DMS153 (cell line): ENCODE measurements at regions not wholly inside any gene's neighbourhood (a gene's known extent, or its start where the extent isn't known, plus 50 kb on each side); places are given as distances from the start of the nearest gene placed in this dataset.
"Not testable (repeated sequence)": the region's sequence is repeated elsewhere in the genome, so short reads cannot be mapped to it uniquely, and the experiment has no call there.

Source experiments
- DNase-seq: peaks from one replicate; lab custom pipeline; 2025; lab: John Stamatoyannopoulos, UW

DNA sequence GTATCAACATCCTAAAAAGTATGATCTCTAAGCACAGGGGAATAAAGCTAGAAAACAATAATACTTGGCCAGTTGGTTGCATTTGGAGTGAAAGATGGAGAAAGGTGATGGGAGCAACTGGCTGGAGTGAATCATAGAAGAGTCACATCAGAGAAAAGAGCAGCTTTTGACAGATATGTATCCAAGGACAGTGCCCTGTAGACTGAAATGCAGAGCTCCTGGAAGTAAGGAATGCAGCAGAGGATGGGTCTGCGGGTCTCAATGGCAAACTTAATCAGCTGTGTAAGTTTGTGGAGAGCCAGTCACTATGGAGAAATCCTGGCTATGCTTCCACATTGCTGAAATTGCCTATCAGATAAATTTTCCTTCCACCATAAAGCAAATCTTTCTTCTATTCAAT is 218.1 kb upstream of the PRNP start:
- DNase-seq: no peak

GRCh38 chr20:4465855-4466545 is 216.9 kb upstream of the ADRA1D start:
- DNase-seq: no peak

GRCh38 chr20:4465212-4465611 is 216.1 kb upstream of the ADRA1D start:
- DNase-seq: no peak

GRCh38 chr20:4462801-4463200 is 213.7 kb upstream of the ADRA1D start:
- DNase-seq: not testable (repeated sequence)

DNA sequence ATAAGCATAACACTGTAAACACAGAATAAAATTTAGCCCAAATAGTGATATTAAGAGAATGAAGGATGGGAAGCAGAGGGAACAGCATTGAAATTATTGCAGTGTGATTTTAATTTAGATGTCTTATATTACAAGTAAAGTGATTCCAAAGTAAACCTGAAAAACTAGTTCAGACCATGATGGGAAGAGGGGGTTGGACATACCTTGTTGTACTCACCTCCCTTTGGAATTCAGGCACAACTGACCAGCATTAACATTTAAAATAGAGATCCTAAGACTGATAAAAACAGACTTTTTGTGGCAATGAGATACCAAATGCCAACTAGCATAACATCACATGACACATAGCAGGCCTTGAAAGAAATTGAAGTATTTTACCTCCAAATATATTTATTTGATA is 210.0 kb upstream of the ADRA1D start:
- no peak for DNase-seq

DNA sequence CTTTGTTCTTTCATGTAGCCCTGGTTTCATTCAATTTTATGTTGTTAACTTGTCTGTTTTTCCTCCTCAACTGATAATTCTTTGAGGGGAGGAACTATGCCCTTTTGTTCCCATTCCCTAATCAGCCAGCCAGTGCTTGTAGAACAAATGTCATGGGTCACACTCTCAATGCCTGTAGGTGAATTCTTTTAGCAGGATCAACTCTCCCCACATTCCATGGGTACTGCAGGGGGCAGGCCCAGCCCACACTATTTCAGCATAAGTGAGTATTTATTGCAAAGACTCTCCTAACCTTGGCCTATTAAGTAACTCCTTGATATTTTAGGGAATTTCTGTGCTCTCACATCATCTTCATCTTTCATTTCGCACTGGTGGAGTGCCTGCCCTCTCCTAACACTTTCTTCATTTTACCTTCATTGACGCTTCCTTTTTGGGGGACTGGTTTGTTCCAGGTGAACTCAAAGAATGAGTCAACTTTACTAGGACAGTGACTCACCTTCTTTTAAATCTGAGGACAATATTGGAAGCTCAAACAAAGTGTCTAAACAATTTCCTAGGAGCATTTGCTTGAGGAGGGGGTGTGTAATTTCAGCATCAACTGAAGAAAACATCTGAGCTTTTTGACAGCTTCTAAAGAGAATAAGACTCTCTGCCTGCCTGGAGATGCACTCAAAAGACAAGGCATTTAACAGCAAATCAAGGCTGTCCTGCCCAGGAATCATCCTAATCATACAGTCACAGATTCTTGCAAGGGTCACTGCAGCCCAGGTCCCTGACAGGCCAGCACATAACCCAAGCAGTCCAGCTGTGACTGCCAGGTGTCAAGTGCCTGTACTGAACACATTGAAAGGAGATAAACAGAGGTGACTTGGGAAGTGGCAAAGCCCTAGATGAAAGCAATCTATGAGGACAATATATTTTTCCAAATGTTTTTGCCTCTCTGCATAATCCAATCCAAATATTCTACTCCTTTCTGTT is 208.8 kb upstream of the ADRA1D start:
- no peak for DNase-seq

GRCh38 chr20:4455996-4456395 is 206.9 kb upstream of the ADRA1D start:
- no peak for DNase-seq

DNA sequence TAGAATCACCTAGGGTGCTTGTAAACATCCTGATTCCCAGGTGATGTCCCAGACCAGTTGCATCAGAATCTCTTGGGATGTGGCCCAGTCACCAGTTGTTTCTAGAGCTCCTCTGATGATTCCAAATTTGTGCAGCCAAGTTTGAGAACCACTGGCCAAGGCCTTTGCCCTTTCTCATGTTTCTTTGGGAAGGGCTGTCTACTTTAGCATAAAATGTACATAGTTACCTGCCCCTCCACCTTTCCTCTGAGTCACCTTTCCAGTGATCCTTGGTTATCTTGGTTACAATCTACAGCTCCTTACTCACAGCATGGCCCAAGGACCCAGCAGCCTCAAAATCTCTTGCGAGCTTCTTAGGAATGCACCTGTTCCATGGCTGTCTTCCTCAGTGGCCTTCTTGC is 206.2 kb upstream of the ADRA1D start:
- DNase-seq: no peak

- DNase-seq: no peak
Observed at GRCh38 chr20:4454111-4454510, 205.0 kb upstream of the ADRA1D start.

GRCh38 chr20:4453359-4453758 is 204.3 kb upstream of the ADRA1D start:
- no peak for DNase-seq

GRCh38 chr20:4451487-4452081 is 202.5 kb upstream of the ADRA1D start:
- DNase-seq: no peak

DNA sequence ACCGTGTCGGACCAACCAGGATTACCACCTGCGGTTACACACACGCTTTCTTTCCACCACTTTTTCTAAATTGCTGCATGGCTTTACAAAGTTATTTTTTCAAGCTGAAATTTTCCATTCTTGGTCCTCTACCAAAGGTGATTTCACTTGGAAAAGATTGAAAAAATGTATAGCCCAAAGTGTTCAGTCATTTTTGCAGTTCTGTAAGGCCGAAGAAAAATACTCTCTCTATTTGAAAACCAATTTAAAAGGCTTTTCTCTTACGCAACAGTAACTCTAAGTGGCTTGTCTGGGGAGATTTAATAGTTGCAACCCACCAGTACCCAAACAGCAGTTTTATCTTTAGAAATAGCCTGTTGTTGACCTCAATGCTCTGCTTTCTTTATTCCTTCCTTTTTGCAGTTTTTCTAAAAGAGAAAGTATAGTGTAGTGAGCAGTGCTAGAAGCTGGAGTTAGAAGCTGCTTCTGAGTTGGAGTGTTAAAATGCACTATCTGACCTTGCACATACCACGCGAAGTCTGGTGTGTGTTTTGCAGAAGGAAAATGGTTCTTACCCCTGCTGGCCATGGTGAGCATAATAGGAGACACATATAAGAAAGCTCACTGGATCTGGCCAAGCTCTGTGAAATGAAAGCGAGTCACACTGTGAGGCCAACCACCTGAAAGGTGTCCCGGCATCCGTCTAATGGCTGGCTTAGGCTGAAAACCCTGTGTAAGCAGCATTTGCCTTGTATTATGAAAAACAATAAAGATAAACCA is 201.0 kb upstream of the ADRA1D start:
- DNase-seq: no peak

DNA sequence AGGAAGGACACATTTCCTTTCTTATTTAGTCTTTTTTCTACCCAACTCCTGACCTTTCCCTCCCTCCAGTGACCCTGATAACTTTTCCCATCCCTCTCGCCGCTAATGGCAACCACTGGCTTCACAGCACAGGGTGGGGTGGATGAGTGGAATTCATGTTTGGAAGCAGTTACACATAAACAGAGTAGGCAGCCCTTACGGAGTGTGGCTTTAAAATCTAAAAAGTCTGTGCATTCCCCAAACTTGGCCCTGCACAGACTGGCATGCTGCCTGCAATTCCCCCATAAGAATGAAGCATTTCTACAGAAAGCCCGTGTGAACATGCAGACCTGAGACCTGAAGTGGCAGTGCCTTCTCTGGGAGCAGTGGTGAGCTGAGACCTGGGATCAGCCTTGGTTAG is 196.7 kb upstream of the ADRA1D start:
- DNase-seq: no peak

- no peak for DNase-seq
Observed at GRCh38 chr20:4445331-4445730, 196.2 kb upstream of the ADRA1D start.

DNA sequence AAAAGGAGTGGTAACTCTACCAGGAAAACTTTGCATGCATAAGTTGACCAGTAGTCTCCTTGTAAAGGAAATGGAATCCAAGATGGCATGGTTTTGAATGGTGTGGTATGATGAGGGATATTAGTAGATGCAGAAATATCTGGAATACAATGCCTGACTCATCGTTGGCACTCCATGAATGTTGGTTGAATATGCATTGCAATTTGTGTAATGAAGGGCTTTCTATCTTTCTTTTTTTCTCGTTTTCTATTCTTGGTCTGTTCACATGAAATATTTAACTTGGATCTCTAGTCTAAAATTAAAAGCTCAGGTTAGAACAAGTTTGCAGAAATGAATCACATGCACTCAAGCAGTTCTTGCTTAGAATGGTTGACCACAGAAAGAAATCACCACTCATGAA is 195.3 kb upstream of the ADRA1D start:
- no peak for DNase-seq

GRCh38 chr20:4443016-4443415 is 193.9 kb upstream of the ADRA1D start:
- DNase-seq: no peak

DNA sequence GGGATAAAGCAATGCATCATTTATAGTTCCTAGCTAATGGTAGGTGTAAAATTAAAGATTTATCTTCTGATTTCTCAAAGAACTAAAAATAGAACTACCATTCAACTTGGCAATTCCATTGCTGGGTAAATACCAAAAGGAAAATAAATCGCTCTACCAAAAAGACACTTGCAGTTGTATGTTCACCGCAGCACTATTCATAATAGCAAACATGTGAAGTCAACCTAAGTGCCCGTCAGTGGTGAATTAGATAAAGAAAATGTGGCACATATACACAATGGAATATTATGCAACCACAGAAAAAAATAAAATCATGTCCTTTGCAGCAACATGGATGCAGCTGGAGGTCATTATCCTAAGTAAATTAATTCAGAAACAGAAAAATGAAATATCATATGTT is 192.8 kb upstream of the ADRA1D start:
- DNase-seq: no peak

DNA sequence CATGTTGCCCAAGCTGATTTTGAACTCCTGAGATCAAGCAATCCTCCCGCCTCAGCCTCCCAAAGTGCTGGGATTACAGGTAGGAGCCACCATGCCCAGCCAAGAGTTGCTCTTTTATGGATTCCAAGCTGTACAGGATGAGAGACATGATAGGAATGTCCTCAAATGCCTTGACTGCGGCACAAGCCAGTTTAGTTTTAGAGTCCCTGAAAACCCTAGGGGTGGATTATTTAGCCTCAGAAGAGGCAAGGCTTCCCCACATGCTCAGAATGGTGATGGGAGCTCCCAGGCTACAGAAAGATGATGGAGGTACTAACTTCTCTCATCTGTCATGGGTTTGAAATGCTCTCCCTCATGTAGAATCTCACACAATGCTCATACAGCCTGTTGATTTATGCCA is 192.1 kb upstream of the ADRA1D start:
- no peak for DNase-seq

DNA sequence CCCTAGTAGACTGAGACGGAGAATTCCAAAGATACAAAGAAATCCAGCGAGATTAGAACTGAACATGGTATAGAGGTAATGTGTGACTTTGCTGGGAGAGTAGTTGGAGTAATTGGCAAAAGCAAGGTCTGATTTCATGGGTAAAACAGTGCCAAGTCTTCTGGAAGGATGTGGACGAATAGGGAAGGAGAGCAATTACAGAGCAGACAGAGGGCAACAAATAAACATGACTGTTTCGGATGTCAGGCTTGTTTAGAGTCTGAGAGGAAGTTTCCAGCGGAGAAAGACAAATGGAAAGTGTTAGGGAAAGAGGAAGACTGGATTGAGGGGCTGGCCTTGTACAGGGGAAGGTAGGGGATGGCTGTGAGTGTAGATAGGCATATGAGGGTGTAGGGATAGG is 190.4 kb upstream of the ADRA1D start:
- no peak for DNase-seq

DNA sequence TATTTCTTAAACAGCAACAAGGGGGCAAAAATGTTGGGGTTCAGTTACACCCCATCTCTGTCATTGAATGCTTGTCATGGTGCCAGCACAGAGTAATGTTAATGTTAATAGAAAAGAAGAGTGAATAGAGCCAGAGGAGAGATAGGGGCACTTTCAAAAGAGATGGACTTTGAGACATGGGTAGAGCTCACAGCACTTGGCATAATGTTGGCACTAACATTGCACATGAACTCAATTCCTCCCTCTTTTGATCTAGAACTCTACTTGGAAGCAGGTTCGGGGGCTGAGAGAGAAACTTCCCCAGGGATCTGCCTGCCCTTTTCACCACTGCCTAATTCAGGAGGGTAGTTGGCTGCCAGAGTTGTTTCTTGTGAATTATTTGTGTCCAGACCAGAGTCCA is 188.0 kb upstream of the ADRA1D start:
- no peak for DNase-seq

- DNase-seq: no peak
Observed at GRCh38 chr20:4435671-4436455, 186.8 kb upstream of the ADRA1D start.
